ENCODE measurements at regions not wholly inside any gene's neighbourhood (a gene's known extent, or its start where the extent isn't known, plus 50 kb on each side); places are given as distances from the start of the nearest gene placed in this dataset.

GRCh38 chr3:113065336-113065735, 74.6 kb downstream of the GTPBP8 start:
- TF ChIP-seq CTCF (IDR thresholded peaks at IDR 0.05) (no peak), EP300 (IDR thresholded peaks at IDR 0.05) (no peak)

Measured in upper lobe of left lung (tissue), 4 donors.